ENCODE measurements at regions not wholly inside any gene's neighbourhood (a gene's known extent, or its start where the extent isn't known, plus 50 kb on each side); places are given as distances from the start of the nearest gene placed in this dataset.

DNA sequence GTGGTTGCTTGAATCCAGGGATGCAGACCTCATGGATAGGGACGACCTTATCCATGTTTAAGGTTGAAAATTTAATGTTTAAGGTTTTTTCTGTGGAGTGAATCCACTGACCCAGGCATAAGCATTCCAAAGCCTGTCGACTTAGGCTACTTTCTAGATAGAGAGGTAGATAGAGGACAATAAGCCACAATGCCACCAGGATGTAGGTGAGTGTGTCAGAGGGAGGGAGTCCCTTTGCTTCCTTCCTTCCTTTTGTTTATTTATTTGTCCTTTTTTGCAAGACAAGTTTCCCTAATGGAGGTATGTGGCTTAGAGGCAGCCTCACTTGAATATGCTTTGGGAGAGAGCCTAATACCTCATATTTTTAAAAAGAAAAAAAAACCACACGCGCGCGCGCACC lies 834.2 kb upstream of the SOX9 start:
- TF ChIP-seq, protein P1, sequence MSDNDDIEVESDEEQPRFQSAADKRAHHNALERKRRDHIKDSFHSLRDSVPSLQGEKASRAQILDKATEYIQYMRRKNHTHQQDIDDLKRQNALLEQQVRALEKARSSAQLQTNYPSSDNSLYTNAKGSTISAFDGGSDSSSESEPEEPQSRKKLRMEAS (IDR thresholded peaks at IDR 0.05) = no peak
- TF ChIP-seq TAF1 (IDR thresholded peaks at IDR 0.05; ENCODE audit: low read depth) = no peak
- TF ChIP-seq RAD21 (IDR thresholded peaks at IDR 0.05; ENCODE audit: low read depth) = no peak
- TF ChIP-seq FOXM1 (IDR thresholded peaks at IDR 0.05; ENCODE audit: borderline replicate concordance, low read depth) = no peak
- no peak for TF ChIP-seq NFIC (IDR thresholded peaks at IDR 0.05)
- TF ChIP-seq ZBTB7A (IDR thresholded peaks at IDR 0.05; ENCODE audit: low read depth) = no peak
- TF ChIP-seq CREB1 (IDR thresholded peaks at IDR 0.05; ENCODE audit: low read depth) = no peak
- TF ChIP-seq EP300 (IDR thresholded peaks at IDR 0.05; ENCODE audit: borderline replicate concordance) = no peak
- TF ChIP-seq, protein P2, sequence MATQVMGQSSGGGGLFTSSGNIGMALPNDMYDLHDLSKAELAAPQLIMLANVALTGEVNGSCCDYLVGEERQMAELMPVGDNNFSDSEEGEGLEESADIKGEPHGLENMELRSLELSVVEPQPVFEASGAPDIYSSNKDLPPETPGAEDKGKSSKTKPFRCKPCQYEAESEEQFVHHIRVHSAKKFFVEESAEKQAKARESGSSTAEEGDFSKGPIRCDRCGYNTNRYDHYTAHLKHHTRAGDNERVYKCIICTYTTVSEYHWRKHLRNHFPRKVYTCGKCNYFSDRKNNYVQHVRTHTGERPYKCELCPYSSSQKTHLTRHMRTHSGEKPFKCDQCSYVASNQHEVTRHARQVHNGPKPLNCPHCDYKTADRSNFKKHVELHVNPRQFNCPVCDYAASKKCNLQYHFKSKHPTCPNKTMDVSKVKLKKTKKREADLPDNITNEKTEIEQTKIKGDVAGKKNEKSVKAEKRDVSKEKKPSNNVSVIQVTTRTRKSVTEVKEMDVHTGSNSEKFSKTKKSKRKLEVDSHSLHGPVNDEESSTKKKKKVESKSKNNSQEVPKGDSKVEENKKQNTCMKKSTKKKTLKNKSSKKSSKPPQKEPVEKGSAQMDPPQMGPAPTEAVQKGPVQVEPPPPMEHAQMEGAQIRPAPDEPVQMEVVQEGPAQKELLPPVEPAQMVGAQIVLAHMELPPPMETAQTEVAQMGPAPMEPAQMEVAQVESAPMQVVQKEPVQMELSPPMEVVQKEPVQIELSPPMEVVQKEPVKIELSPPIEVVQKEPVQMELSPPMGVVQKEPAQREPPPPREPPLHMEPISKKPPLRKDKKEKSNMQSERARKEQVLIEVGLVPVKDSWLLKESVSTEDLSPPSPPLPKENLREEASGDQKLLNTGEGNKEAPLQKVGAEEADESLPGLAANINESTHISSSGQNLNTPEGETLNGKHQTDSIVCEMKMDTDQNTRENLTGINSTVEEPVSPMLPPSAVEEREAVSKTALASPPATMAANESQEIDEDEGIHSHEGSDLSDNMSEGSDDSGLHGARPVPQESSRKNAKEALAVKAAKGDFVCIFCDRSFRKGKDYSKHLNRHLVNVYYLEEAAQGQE (IDR thresholded peaks at IDR 0.05; ENCODE audit: low read depth) = no peak
- TF ChIP-seq YY1 (IDR thresholded peaks at IDR 0.05; ENCODE audit: low read depth) = no peak

DNA sequence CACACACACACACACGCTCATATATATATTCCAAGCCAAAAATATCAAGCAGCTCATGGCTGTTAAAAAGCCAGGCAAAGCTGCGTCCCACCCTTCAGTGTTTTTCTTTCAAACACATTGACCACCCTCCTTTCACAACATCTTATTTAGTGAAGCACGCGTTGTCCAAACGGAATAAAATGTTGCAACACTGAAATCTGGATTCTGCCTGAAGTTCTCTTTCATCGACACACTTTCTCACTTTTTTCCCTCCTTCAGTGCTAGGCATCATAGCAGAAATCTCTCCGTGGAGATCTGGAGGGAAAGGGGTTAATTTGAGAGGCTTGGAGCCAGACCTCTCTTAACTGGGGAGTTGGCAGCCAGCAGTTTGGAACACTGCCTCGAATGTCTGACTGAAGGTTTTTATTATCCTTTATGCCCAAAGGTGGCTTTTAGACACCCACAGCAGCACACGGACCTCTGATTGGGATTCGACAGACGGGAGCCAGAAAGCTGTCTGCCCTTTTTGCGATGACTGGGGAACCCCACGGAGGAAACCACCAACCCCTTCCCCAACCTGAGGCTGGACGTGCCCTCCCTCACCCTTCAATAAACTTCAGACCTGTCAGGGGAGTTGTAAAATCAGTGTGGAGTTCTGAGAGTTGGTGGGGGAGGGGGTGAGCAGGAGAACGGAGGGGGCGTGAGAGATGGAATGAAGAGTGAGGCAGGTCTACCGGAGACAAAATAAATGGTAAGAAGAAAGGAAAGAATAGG lies 833.6 kb upstream of the SOX9 start:
- no peak for TF ChIP-seq FOXM1 (IDR thresholded peaks at IDR 0.05; ENCODE audit: borderline replicate concordance, low read depth)
- no peak for TF ChIP-seq ZBTB7A (IDR thresholded peaks at IDR 0.05; ENCODE audit: low read depth)
- no peak for TF ChIP-seq CREB1 (IDR thresholded peaks at IDR 0.05; ENCODE audit: low read depth)
- TF ChIP-seq, protein P3, sequence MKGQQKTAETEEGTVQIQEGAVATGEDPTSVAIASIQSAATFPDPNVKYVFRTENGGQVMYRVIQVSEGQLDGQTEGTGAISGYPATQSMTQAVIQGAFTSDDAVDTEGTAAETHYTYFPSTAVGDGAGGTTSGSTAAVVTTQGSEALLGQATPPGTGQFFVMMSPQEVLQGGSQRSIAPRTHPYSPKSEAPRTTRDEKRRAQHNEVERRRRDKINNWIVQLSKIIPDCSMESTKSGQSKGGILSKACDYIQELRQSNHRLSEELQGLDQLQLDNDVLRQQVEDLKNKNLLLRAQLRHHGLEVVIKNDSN (IDR thresholded peaks at IDR 0.05) = no peak
- no peak for TF ChIP-seq TAF1 (IDR thresholded peaks at IDR 0.05; ENCODE audit: low read depth)
- TF ChIP-seq TEAD4 (IDR thresholded peaks at IDR 0.05) = no peak
- TF ChIP-seq, protein P2 (IDR thresholded peaks at IDR 0.05; ENCODE audit: low read depth) = no peak
- no peak for TF ChIP-seq NFIC (IDR thresholded peaks at IDR 0.05)
- TF ChIP-seq, protein P1 (IDR thresholded peaks at IDR 0.05) = no peak
- no peak for TF ChIP-seq EGR1 (IDR thresholded peaks at IDR 0.05)
- no peak for TF ChIP-seq YY1 (IDR thresholded peaks at IDR 0.05; ENCODE audit: low read depth)
- no peak for TF ChIP-seq TCF12 (IDR thresholded peaks at IDR 0.05; ENCODE audit: low read depth)
- TF ChIP-seq EP300 (IDR thresholded peaks at IDR 0.05; ENCODE audit: borderline replicate concordance) = no peak

DNA sequence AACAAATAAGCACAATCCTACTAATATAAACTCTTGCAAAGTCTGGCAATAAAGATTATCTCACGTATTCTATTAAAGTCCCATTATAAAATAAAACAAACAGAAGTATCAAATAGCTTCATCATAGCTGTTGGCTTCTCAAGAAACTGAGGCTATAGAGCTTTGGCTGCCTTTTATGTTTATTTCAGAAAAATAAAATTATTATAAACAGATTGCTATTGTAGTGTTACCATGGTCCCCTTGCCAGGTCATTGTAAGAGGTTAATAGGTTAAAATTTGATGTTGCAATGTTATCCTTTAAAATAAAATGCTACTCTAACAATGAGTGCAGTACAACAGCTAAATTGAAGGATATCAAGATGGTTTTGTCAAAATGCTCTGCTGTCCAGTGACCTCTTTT lies 828.8 kb upstream of the SOX9 start:
- TF ChIP-seq CREB1 (IDR thresholded peaks at IDR 0.05; ENCODE audit: low read depth) (no peak), YY1 (IDR thresholded peaks at IDR 0.05; ENCODE audit: low read depth) (no peak), CEBPB (IDR thresholded peaks at IDR 0.05) (no peak), RAD21 (IDR thresholded peaks at IDR 0.05; ENCODE audit: low read depth) (no peak), TAF1 (IDR thresholded peaks at IDR 0.05; ENCODE audit: low read depth) (no peak), EGR1 (IDR thresholded peaks at IDR 0.05) (no peak), ZBTB7A (IDR thresholded peaks at IDR 0.05; ENCODE audit: low read depth) (no peak), TEAD4 (IDR thresholded peaks at IDR 0.05) (no peak), NFIC (IDR thresholded peaks at IDR 0.05) (no peak), EP300 (IDR thresholded peaks at IDR 0.05; ENCODE audit: borderline replicate concordance) (no peak), FOXM1 (IDR thresholded peaks at IDR 0.05; ENCODE audit: borderline replicate concordance, low read depth) (no peak), TCF12 (IDR thresholded peaks at IDR 0.05; ENCODE audit: low read depth) (no peak)
- TF ChIP-seq, protein P1 (IDR thresholded peaks at IDR 0.05) = no peak
- TF ChIP-seq, protein P3 (IDR thresholded peaks at IDR 0.05) = no peak
- TF ChIP-seq, protein P2 (IDR thresholded peaks at IDR 0.05; ENCODE audit: low read depth) = no peak

DNA sequence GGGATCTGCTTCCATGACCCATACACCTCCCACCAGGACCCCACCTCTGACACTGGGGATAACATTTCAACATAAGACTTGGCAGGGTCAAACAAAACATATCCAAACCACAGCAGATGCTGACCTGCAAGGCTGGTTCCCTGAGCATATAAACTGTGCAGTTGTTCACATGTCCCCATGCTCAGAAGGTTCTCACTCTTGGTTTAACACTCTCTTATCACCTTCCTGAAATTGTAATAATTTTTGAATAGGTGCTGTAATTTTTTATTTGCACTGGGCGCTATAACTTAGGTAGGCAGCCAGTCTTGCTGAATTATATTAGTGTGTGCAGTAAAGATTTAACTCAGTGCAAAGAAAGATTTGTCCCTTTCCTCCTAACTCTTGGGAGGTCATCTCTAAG lies 824.8 kb upstream of the SOX9 start:
- TF ChIP-seq TCF12 (IDR thresholded peaks at IDR 0.05; ENCODE audit: low read depth) (no peak), CEBPB (IDR thresholded peaks at IDR 0.05) (no peak), EP300 (IDR thresholded peaks at IDR 0.05; ENCODE audit: borderline replicate concordance) (no peak)
